Endometrial microvascular endothelial cells (primary cell): ENCODE measurements at regions not wholly inside any gene's neighbourhood (a gene's known extent, or its start where the extent isn't known, plus 50 kb on each side); places are given as distances from the start of the nearest gene placed in this dataset.

ENCODE experiments used
- in situ Hi-C: cut with HindIII; loops from 2 replicates; pipeline ENCODE4 v1.10.0; 2017; ENCODE audit warnings: low sequenced_read_pairs, low pct_unique_long_range_greater_than_20kb; ENCODE audit errors: inconsistent ontology term

- in situ Hi-C loops: no loop called here
Measured at GRCh38 chr17:77572851-77573250, 385.7 kb upstream of the TNRC6C start.

- in situ Hi-C loops: no loop called here
Measured at GRCh38 chr17:77577491-77577890, 381.0 kb upstream of the TNRC6C start.

GRCh38 chr17:77579131-77579530 is 379.4 kb upstream of the TNRC6C start:
- in situ Hi-C loops: no loop called here

GRCh38 chr17:77579682-77580081 is 378.8 kb upstream of the TNRC6C start:
- in situ Hi-C loops: no loop called here

- in situ Hi-C loops: no loop called here
Measured at GRCh38 chr17:77580531-77581270, 377.8 kb upstream of the TNRC6C start.

GRCh38 chr17:77581480-77581879 is 377.0 kb upstream of the TNRC6C start:
- in situ Hi-C loops: no loop called here

- in situ Hi-C loops: no loop called here
Measured at GRCh38 chr17:77585142-77585860, 373.2 kb upstream of the TNRC6C start.

GRCh38 chr17:77590951-77591735 is 367.4 kb upstream of the TNRC6C start:
- in situ Hi-C loops: no loop called here

GRCh38 chr17:77592106-77592865 is 366.2 kb upstream of the TNRC6C start:
- in situ Hi-C loops: no loop called here

GRCh38 chr17:77593081-77593480 is 365.4 kb upstream of the TNRC6C start:
- in situ Hi-C loops: no loop called here

- in situ Hi-C loops: no loop called here
Measured at GRCh38 chr17:77594416-77595209, 363.9 kb upstream of the TNRC6C start.

- in situ Hi-C loops: no loop called here
Measured at GRCh38 chr17:77596491-77597417, 361.7 kb upstream of the TNRC6C start.

GRCh38 chr17:77597418-77598240 is 360.9 kb upstream of the TNRC6C start:
- in situ Hi-C loops: no loop called here

GRCh38 chr17:77598241-77598620 is 360.3 kb upstream of the TNRC6C start:
- in situ Hi-C loops: no loop called here

- in situ Hi-C loops: no loop called here
Measured at GRCh38 chr17:77599699-77600098, 358.8 kb upstream of the TNRC6C start.

GRCh38 chr17:77600346-77600745 is 358.2 kb upstream of the TNRC6C start:
- in situ Hi-C loops: no loop called here
